Prostate gland (tissue), 2 donors: ENCODE measurements at regions not wholly inside any gene's neighbourhood (a gene's known extent, or its start where the extent isn't known, plus 50 kb on each side); places are given as distances from the start of the nearest gene placed in this dataset.

Experiments used
- DNase-seq: peaks from one replicate; pipeline ENCODE4 v3.0.0-alpha.2; 2019; ENCODE audit warnings: low spot score
- H3K27ac ChIP-seq, 2 donors: fragments of 200-600 bp; sonication (generic); 2 replicates each; pipeline ENCODE4 v1.5.1; 2017 to 2019
- H3K27me3 ChIP-seq: fragments of 200-600 bp; sonication (generic); replicated peaks from 2 replicates; pipeline ENCODE4 v1.5.1; 2019; ENCODE audit not compliant: insufficient read depth
- H3K36me3 ChIP-seq, 2 donors: fragments of 200-600 bp; sonication (generic); 1 replicate in 1 of 2; 2 replicates in 1 of 2; pipeline versions ENCODE4 v1.5.1 to v1.8.1; 2017 to 2019
- H3K4me1 ChIP-seq: fragments of 200-600 bp; sonication (generic); replicated peaks from 2 replicates; pipeline ENCODE4 v1.5.1; 2019
- H3K4me3 ChIP-seq, 2 donors: fragments of 200-600 bp; sonication (generic); 2 replicates each; pipeline ENCODE4 v1.5.1; 2017 to 2019
- H3K9me3 ChIP-seq: fragments of 200-600 bp; sonication (generic); 2 replicates; pipeline ENCODE4 v1.5.1; 2017
- POLR2A ChIP-seq: fragments of 450-650 bp; IDR thresholded peaks from one replicate; pipeline ENCODE4 v1.6.1; 2016; ENCODE audit warnings: antibody characterized with exemption, mild to moderate bottlenecking
- POLR2AphosphoS5 ChIP-seq: sonication (generic); formaldehyde crosslinking; IDR thresholded peaks from one replicate; pipeline ENCODE4 v1.6.1; 2017; ENCODE audit warnings: antibody characterized with exemption
- WGBS: methylation state at CpG from one replicate; pipeline ENCODE4 v1.1.5; 2018; 5-methylcytosine and 5-hydroxymethylcytosine counted together
- intact Hi-C: fragments of 100-400 bp; cut with DNase I; formaldehyde crosslinking; loops from one replicate; pipeline ENCODE4 v1.14.2; 2022
- TF ChIP-seq, protein P1 (sequence below), 4 experiments: fragments of 200-600 bp in 2 of 4; fragments of 450-650 bp in 2 of 4; sonication (generic) in 2 of 4; IDR thresholded peaks; 1 replicate in 3 of 4; 2 replicates in 1 of 4; pipeline ENCODE4 v1.5.1; 2016 to 2019; ENCODE audit warnings: antibody characterized with exemption in 4 of 4, mild to moderate bottlenecking in 2 of 4, moderate library complexity in 2 of 4

DNA sequence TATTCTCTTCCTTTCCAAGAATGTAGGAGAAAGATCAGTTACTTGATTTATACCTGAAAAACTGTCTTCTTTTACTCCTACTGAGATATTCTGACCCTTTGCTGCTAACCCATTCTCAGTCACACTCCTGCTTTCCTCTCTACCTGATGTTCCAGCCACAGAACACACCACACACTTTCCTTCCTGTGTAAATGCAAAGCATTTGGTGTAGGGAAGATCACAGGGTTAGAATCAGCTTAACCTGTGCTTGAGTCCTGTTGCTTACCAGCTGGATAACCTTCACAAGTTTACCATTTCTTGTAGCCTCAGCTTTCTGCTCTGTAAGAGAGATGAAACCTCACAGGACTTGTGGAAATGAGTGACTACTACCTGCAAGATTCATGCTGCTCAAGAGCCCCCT, 489.8 kb upstream of the GOLIM4 start:
- Histone ChIP-seq H3K27me3 (no peaks in the 10 kb centered on the region), H3K4me1 (no peaks in the 10 kb centered on the region), H3K4me3 (no peak overlapping the region), H3K36me3 (no peaks in the 10 kb centered on the region), H3K27ac (no peak overlapping the region), H3K9me3 (no peaks in the 10 kb centered on the region)
- TF ChIP-seq POLR2A (no peak), POLR2AphosphoS5 (no peak)
- TF ChIP-seq, protein P1, sequence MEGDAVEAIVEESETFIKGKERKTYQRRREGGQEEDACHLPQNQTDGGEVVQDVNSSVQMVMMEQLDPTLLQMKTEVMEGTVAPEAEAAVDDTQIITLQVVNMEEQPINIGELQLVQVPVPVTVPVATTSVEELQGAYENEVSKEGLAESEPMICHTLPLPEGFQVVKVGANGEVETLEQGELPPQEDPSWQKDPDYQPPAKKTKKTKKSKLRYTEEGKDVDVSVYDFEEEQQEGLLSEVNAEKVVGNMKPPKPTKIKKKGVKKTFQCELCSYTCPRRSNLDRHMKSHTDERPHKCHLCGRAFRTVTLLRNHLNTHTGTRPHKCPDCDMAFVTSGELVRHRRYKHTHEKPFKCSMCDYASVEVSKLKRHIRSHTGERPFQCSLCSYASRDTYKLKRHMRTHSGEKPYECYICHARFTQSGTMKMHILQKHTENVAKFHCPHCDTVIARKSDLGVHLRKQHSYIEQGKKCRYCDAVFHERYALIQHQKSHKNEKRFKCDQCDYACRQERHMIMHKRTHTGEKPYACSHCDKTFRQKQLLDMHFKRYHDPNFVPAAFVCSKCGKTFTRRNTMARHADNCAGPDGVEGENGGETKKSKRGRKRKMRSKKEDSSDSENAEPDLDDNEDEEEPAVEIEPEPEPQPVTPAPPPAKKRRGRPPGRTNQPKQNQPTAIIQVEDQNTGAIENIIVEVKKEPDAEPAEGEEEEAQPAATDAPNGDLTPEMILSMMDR (IDR thresholded peaks at IDR 0.05): no peak
- intact Hi-C loops: no loop called here
- DNase-seq: no peak

GRCh38 chr3:168583977-168584376, 488.3 kb upstream of the GOLIM4 start:
- intact Hi-C loops: no loop called here
- Histone ChIP-seq H3K4me3 (no peak overlapping the region), H3K27me3 (no peaks in the 10 kb centered on the region), H3K27ac (no peak overlapping the region), H3K36me3 (no peaks in the 10 kb centered on the region), H3K4me1 (no peaks in the 10 kb centered on the region), H3K9me3 (no peaks in the 10 kb centered on the region)
- TF ChIP-seq POLR2AphosphoS5 (no peak), POLR2A (no peak)
- TF ChIP-seq, protein P1 (IDR thresholded peaks at IDR 0.05): no peak
- DNase-seq: no peak
- 79% methylated on average over 3 of the region's 3 CpGs for WGBS

GRCh38 chr3:168582503-168582902, 486.8 kb upstream of the GOLIM4 start:
- no peaks in the 10 kb centered on the region for H3K36me3 ChIP-seq
- no peak overlapping the region for H3K4me3 ChIP-seq
- H3K4me1 ChIP-seq: no peaks in the 10 kb centered on the region
- intact Hi-C loops: no loop called here
- TF ChIP-seq, protein P1 (IDR thresholded peaks at IDR 0.05): no peak
- no peak for TF ChIP-seq POLR2AphosphoS5
- DNase-seq: no peak
- H3K9me3 ChIP-seq: no peaks in the 10 kb centered on the region
- no peak overlapping the region for H3K27ac ChIP-seq
- H3K27me3 ChIP-seq: no peaks in the 10 kb centered on the region

- no peaks in the 10 kb centered on the region for H3K36me3 ChIP-seq
- TF ChIP-seq POLR2A: no peak
- no peak for TF ChIP-seq POLR2AphosphoS5
- TF ChIP-seq, protein P1 (IDR thresholded peaks at IDR 0.05): no peak
- no peaks in the 10 kb centered on the region for H3K9me3 ChIP-seq
- no peak for DNase-seq
- no peaks in the 10 kb centered on the region for H3K27me3 ChIP-seq
- 20% methylated on average over 2 of the region's 2 CpGs for WGBS
- no peaks in the 10 kb centered on the region for H3K4me1 ChIP-seq
- H3K4me3 ChIP-seq: no peak overlapping the region
- H3K27ac ChIP-seq: no peak overlapping the region
- intact Hi-C loops: no loop called here
Observed at GRCh38 chr3:168581771-168582225, 486.1 kb upstream of the GOLIM4 start.

DNA sequence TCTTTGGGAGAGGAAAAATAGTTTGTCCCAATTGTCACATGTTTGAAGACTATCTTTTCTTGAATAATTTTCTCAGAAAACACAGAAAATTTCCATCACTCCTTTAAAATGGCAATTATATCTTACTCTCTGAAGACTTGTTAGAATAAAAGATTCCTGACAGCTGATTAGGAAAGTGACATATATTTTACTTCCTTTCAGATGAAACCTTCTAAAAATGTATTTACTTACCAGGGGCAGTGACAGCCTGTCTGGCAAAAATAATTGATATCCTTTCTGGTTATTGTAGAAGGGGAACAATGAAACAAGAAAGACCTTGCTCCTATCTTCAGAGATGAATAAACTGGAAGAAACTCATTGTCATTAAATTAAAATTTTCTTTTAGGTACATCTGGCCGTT, 483.3 kb upstream of the GOLIM4 start:
- Histone ChIP-seq H3K4me1 (no peaks in the 10 kb centered on the region), H3K27me3 (no peaks in the 10 kb centered on the region), H3K4me3 (no peak overlapping the region), H3K27ac (no peak overlapping the region), H3K36me3 (no peaks in the 10 kb centered on the region), H3K9me3 (no peaks in the 10 kb centered on the region)
- TF ChIP-seq, protein P1 (IDR thresholded peaks at IDR 0.05): no peak
- TF ChIP-seq POLR2AphosphoS5 (no peak), POLR2A (no peak)
- intact Hi-C loops: no loop called here
- WGBS: 63% methylated on average over 1 of the region's 1 CpG
- no peak for DNase-seq
